ENCODE measurements at regions not wholly inside any gene's neighbourhood (a gene's known extent, or its start where the extent isn't known, plus 50 kb on each side); places are given as distances from the start of the nearest gene placed in this dataset.

DNA sequence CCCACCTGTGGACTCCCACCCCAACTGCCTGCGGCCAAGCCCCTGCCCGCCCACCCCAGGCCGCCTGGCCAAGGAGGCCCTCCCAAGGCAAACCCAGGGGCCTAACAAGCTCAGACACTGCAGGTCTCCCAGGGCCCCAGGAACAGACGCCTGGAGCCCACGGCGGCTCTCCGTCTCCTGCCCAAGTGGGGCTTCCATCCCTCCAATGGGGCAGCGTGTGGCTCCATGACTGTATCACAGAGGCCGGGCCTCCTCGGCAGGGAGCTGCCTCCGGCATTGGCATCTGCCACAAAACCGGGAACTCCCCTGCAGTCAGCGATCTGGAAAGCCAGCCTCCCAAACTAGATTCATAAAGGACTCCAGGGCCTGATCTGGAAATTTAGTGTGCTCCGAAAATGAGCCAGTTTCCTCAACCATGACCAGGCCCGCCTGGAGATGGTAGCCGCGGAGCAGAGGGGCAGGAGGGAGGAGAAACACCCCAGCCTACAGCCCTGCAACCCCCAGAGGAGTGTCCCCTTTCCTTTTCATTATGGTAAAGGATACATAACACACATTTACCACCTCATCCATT is 148.3 kb upstream of the IQSEC1 start:
- TF ChIP-seq, protein P1, sequence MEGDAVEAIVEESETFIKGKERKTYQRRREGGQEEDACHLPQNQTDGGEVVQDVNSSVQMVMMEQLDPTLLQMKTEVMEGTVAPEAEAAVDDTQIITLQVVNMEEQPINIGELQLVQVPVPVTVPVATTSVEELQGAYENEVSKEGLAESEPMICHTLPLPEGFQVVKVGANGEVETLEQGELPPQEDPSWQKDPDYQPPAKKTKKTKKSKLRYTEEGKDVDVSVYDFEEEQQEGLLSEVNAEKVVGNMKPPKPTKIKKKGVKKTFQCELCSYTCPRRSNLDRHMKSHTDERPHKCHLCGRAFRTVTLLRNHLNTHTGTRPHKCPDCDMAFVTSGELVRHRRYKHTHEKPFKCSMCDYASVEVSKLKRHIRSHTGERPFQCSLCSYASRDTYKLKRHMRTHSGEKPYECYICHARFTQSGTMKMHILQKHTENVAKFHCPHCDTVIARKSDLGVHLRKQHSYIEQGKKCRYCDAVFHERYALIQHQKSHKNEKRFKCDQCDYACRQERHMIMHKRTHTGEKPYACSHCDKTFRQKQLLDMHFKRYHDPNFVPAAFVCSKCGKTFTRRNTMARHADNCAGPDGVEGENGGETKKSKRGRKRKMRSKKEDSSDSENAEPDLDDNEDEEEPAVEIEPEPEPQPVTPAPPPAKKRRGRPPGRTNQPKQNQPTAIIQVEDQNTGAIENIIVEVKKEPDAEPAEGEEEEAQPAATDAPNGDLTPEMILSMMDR (IDR thresholded peaks at IDR 0.05): no peak
- TF ChIP-seq POLR2A (IDR thresholded peaks at IDR 0.05): no peak
